NCI-H1092 (cell line): ENCODE measurements at regions not wholly inside any gene's neighbourhood (a gene's known extent, or its start where the extent isn't known, plus 50 kb on each side); places are given as distances from the start of the nearest gene placed in this dataset.
"Not testable (repeated sequence)": the region's sequence is repeated elsewhere in the genome, so short reads cannot be mapped to it uniquely, and the experiment has no call there.

Experiments used
- DNase-seq: peaks from one replicate; lab custom pipeline; 2025; lab: John Stamatoyannopoulos, UW

- DNase-seq: no peak
Observed at GRCh38 chr6:140669321-140669720, 1294.9 kb upstream of the CITED2 start.

GRCh38 chr6:140663772-140664171 is 1289.3 kb upstream of the CITED2 start:
- DNase-seq: no peak

GRCh38 chr6:140663094-140663493 is 1288.6 kb upstream of the CITED2 start:
- no peak for DNase-seq

- no peak for DNase-seq
Observed at GRCh38 chr6:140661691-140662090, 1287.2 kb upstream of the CITED2 start.

GRCh38 chr6:140660295-140660694 is 1285.8 kb upstream of the CITED2 start:
- DNase-seq: no peak

- DNase-seq: no peak
Observed at GRCh38 chr6:140653972-140654371, 1279.5 kb upstream of the CITED2 start.

- DNase-seq: no peak
Observed at GRCh38 chr6:140653506-140653905, 1279.1 kb upstream of the CITED2 start.

GRCh38 chr6:140649502-140649901 is 1275.1 kb upstream of the CITED2 start:
- not testable (repeated sequence) for DNase-seq

- DNase-seq: not testable (repeated sequence)
Observed at GRCh38 chr6:140647322-140647721, 1272.9 kb upstream of the CITED2 start.

GRCh38 chr6:140644017-140644416 is 1269.6 kb upstream of the CITED2 start:
- DNase-seq: no peak

GRCh38 chr6:140641412-140641811 is 1267.0 kb upstream of the CITED2 start:
- no peak for DNase-seq

- no peak for DNase-seq
Observed at GRCh38 chr6:140636908-140637402, 1262.5 kb upstream of the CITED2 start.

- DNase-seq: no peak
Observed at GRCh38 chr6:140636271-140636907, 1261.9 kb upstream of the CITED2 start.

GRCh38 chr6:140627002-140627401 is 1252.6 kb upstream of the CITED2 start:
- DNase-seq: no peak

- no peak for DNase-seq
Observed at GRCh38 chr6:140623498-140623897, 1249.0 kb upstream of the CITED2 start.

GRCh38 chr6:140620496-140620895 is 1246.0 kb upstream of the CITED2 start:
- DNase-seq: no peak

GRCh38 chr6:140609956-140610355 is 1235.5 kb upstream of the CITED2 start:
- no peak for DNase-seq

- no peak for DNase-seq
Observed at GRCh38 chr6:140609321-140609720, 1234.9 kb upstream of the CITED2 start.

- DNase-seq: no peak
Observed at GRCh38 chr6:140604786-140605185, 1230.3 kb upstream of the CITED2 start.

- no peak for DNase-seq
Observed at GRCh38 chr6:140602431-140603248, 1228.2 kb upstream of the CITED2 start.

GRCh38 chr6:140601021-140601808 is 1226.8 kb upstream of the CITED2 start:
- DNase-seq: no peak

- no peak for DNase-seq
Observed at GRCh38 chr6:140599916-140600315, 1225.5 kb upstream of the CITED2 start.

- no peak for DNase-seq
Observed at GRCh38 chr6:140597181-140597580, 1222.7 kb upstream of the CITED2 start.
